22Rv1 (cell line): ENCODE measurements at regions not wholly inside any gene's neighbourhood (a gene's known extent, or its start where the extent isn't known, plus 50 kb on each side); places are given as distances from the start of the nearest gene placed in this dataset.

Experiments used
- CTCF ChIP-seq: fragments of 450-650 bp; IDR thresholded peaks from 2 replicates; pipeline ENCODE4 v1.5.1; 2017; ENCODE audit warnings: mild to moderate bottlenecking
- ZFX ChIP-seq: fragments of 450-650 bp; IDR thresholded peaks from 2 replicates; pipeline ENCODE4 v1.6.1; 2017; ENCODE audit warnings: antibody characterized with exemption, borderline replicate concordance

- TF ChIP-seq CTCF (no peak), ZFX (no peak)
Measured at GRCh38 chr12:24427776-24428175, 478.3 kb upstream of the SOX5 start.
